ENCODE measurements at regions not wholly inside any gene's neighbourhood (a gene's known extent, or its start where the extent isn't known, plus 50 kb on each side); places are given as distances from the start of the nearest gene placed in this dataset.

GRCh38 chr16:72277749-72278148 lies 105.8 kb upstream of the PMFBP1 start:
- Histone ChIP-seq H3K36me3 (no peaks in the 10 kb centered on the region), H3K4me3 (peak overlapping the region in 1 of 4 donors; percentile 7), H3K4me1 (peaks cover 0 to 2% (median 0%) of the 10 kb centered on the region in 4 donors), H3K27me3 (no peaks in the 10 kb centered on the region), H3K9me3 (no peaks in the 10 kb centered on the region), H3K27ac (peak overlapping the region in 1 of 4 donors; percentile 41)
- ATAC-seq (ENCODE audit: low FRiP score in 2 of 2) (peak in 1 of 2 donors; percentile 68), DNase-seq (peak in 1 of 2 donors; percentile 50)
- WGBS, 2 donors: 52 to 56% methylated on average over 2 of the region's 2 CpGs
- TF ChIP-seq POLR2A (IDR thresholded peaks at IDR 0.05): no peak
- TF ChIP-seq EP300 (IDR thresholded peaks at IDR 0.05): no peak
- no peak for TF ChIP-seq POLR2AphosphoS5 (IDR thresholded peaks at IDR 0.05)
- TF ChIP-seq CTCF (IDR thresholded peaks at IDR 0.05): no peak

GRCh38 chr16:72271699-72272240 lies 99.8 kb upstream of the PMFBP1 start:
- WGBS, 2 donors: 89 to 93% methylated on average over 3 of the region's 3 CpGs

GRCh38 chr16:72270531-72270930 lies 98.6 kb upstream of the PMFBP1 start:
- TF ChIP-seq CTCF (IDR thresholded peaks at IDR 0.05) (no peak), EP300 (IDR thresholded peaks at IDR 0.05) (no peak), POLR2A (IDR thresholded peaks at IDR 0.05) (no peak), POLR2AphosphoS5 (IDR thresholded peaks at IDR 0.05) (no peak)
- Histone ChIP-seq H3K27ac (no peak overlapping the region), H3K9me3 (no peaks in the 10 kb centered on the region), H3K4me1 (no peaks in the 10 kb centered on the region), H3K27me3 (no peaks in the 10 kb centered on the region), H3K36me3 (no peaks in the 10 kb centered on the region), H3K4me3 (no peak overlapping the region)
- 25 to 64% methylated on average over 1 of the region's 1 CpG for WGBS, 2 donors
- DNase-seq (no peak), ATAC-seq (ENCODE audit: low FRiP score in 2 of 2) (no peak)

More at GRCh38 chr16:72271699-72272240, 99.8 kb upstream of the PMFBP1 start:
- Histone ChIP-seq H3K27ac (no peak overlapping the region), H3K4me3 (no peak overlapping the region), H3K27me3 (no peaks in the 10 kb centered on the region), H3K4me1 (no peaks in the 10 kb centered on the region), H3K9me3 (no peaks in the 10 kb centered on the region), H3K36me3 (no peaks in the 10 kb centered on the region)
- DNase-seq (no peak), ATAC-seq (ENCODE audit: low FRiP score in 2 of 2) (no peak)
- TF ChIP-seq CTCF (IDR thresholded peaks at IDR 0.05) (no peak), POLR2A (IDR thresholded peaks at IDR 0.05) (no peak), POLR2AphosphoS5 (IDR thresholded peaks at IDR 0.05) (no peak), EP300 (IDR thresholded peaks at IDR 0.05) (no peak)

GRCh38 chr16:72266836-72267235 lies 94.9 kb upstream of the PMFBP1 start:
- no peaks in the 10 kb centered on the region for H3K27me3 ChIP-seq
- 77 to 98% methylated on average over 6 of the region's 6 CpGs for WGBS, 2 donors
- no peak for ATAC-seq (ENCODE audit: low FRiP score in 2 of 2)
- H3K27ac ChIP-seq: no peak overlapping the region
- no peaks in the 10 kb centered on the region for H3K4me1 ChIP-seq
- H3K4me3 ChIP-seq: no peak overlapping the region
- no peak for DNase-seq
- H3K36me3 ChIP-seq: no peaks in the 10 kb centered on the region
- no peaks in the 10 kb centered on the region for H3K9me3 ChIP-seq
- no peak for TF ChIP-seq POLR2A (IDR thresholded peaks at IDR 0.05)
- no peak for TF ChIP-seq CTCF (IDR thresholded peaks at IDR 0.05)
- no peak for TF ChIP-seq EP300 (IDR thresholded peaks at IDR 0.05)
- TF ChIP-seq POLR2AphosphoS5 (IDR thresholded peaks at IDR 0.05): no peak

GRCh38 chr16:72264771-72265170 lies 92.8 kb upstream of the PMFBP1 start:
- no peak for ATAC-seq (ENCODE audit: low FRiP score in 2 of 2)
- TF ChIP-seq POLR2A (IDR thresholded peaks at IDR 0.05) (no peak), EP300 (IDR thresholded peaks at IDR 0.05) (no peak), POLR2AphosphoS5 (IDR thresholded peaks at IDR 0.05) (no peak), CTCF (IDR thresholded peaks at IDR 0.05) (no peak)

More at GRCh38 chr16:72264771-72265170, 92.8 kb upstream of the PMFBP1 start:
- Histone ChIP-seq H3K4me1 (no peaks in the 10 kb centered on the region), H3K27me3 (no peaks in the 10 kb centered on the region), H3K36me3 (no peaks in the 10 kb centered on the region), H3K9me3 (no peaks in the 10 kb centered on the region), H3K4me3 (no peak overlapping the region), H3K27ac (no peak overlapping the region)
- WGBS, 2 donors: 73 to 82% methylated on average over 2 of the region's 2 CpGs
- no peak for DNase-seq

Measured in upper lobe of left lung (tissue), 6 donors.